GM12864 (cell line): ENCODE measurements at regions not wholly inside any gene's neighbourhood (a gene's known extent, or its start where the extent isn't known, plus 50 kb on each side); places are given as distances from the start of the nearest gene placed in this dataset.

Experiments used
- DNase-seq: peaks from one replicate; pipeline ENCODE4 v3.0.0-alpha.2; 2011; ENCODE audit warnings: low read depth
- H3K4me3 ChIP-seq: 2 replicates; pipeline ENCODE4 v1.5.1; 2011; ENCODE audit warnings: mild to moderate bottlenecking, low read depth, low read length, control low read depth
- CTCF ChIP-seq: IDR thresholded peaks from 2 replicates; pipeline ENCODE4 v1.5.1; 2011; ENCODE audit warnings: low read depth, mild to moderate bottlenecking, moderate library complexity, low read length, control low read depth, inconsistent platforms; ENCODE audit errors: missing control alignments

GRCh38 chr5:110209401-110209800, 517.1 kb downstream of the TMEM232 start:
- no peak for TF ChIP-seq CTCF
- DNase-seq: no peak
- no peak overlapping the region for H3K4me3 ChIP-seq

- no peak overlapping the region for H3K4me3 ChIP-seq
- TF ChIP-seq CTCF: no peak
- DNase-seq: no peak
These were observed 507.5 kb downstream of the TMEM232 start for GRCh38 chr5:110218981-110219380.

GRCh38 chr5:110219769-110220168, 506.7 kb downstream of the TMEM232 start:
- no peak for DNase-seq
- TF ChIP-seq CTCF: no peak
- no peak overlapping the region for H3K4me3 ChIP-seq

GRCh38 chr5:110221036-110221435, 505.4 kb downstream of the TMEM232 start:
- DNase-seq: no peak
- no peak overlapping the region for H3K4me3 ChIP-seq
- no peak for TF ChIP-seq CTCF

DNA sequence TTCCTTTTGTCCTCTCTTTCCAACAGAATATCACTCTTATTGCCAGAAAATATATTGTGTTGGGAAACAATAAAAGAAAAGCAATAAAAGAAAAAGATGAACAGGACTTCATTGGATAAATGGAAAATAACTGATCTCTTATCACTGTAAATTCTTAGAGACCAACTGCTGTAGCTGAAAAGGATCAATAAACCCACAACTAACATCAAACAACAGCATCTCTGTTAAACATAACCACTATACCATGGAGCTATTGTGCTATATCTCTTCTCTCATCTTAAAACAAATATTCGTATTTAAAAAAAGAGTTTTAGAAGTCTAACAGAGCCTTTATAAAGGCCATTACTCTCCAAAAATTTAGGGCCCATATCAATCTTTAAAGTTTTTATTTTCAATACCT, 502.4 kb downstream of the TMEM232 start:
- DNase-seq: no peak
- H3K4me3 ChIP-seq: no peak overlapping the region
- TF ChIP-seq CTCF: no peak

- no peak for DNase-seq
- no peak for TF ChIP-seq CTCF
These were observed 500.5 kb downstream of the TMEM232 start for GRCh38 chr5:110225949-110226348.

GRCh38 chr5:110239786-110240185, 486.7 kb downstream of the TMEM232 start:
- DNase-seq: no peak
- TF ChIP-seq CTCF: no peak
- H3K4me3 ChIP-seq: no peak overlapping the region

More at GRCh38 chr5:110225949-110226348, 500.5 kb downstream of the TMEM232 start:
- no peak overlapping the region for H3K4me3 ChIP-seq
